GM23338 (cell line): ENCODE measurements at regions not wholly inside any gene's neighbourhood (a gene's known extent, or its start where the extent isn't known, plus 50 kb on each side); places are given as distances from the start of the nearest gene placed in this dataset.

Experiments
- ATAC-seq: fragments of 200-7000 bp; cut with Tn5 transposase; 3 replicates; pipeline ENCODE4 v1.9.1; 2020
- DNase-seq: peaks from one replicate; pipeline ENCODE4 v3.0.0-alpha.2; 2015; ENCODE audit warnings: low spot score
- H2AFZ ChIP-seq: fragments of 200-600 bp; sonication (generic); 2 replicates; pipeline ENCODE4 v1.8.0; 2016; ENCODE audit warnings: antibody characterized with exemption, mild to moderate bottlenecking, moderate library complexity
- H3F3A ChIP-seq: fragments of 200-600 bp; sonication (generic); replicated peaks from 2 replicates; pipeline ENCODE4 v1.8.0; 2017; ENCODE audit warnings: antibody characterized with exemption, mixed run types, low read depth
- H3K27ac ChIP-seq: fragments of 200-600 bp; sonication (generic); 2 replicates; pipeline ENCODE4 v1.6.1; 2016; ENCODE audit warnings: low read depth
- H3K27me3 ChIP-seq: fragments of 200-600 bp; sonication (generic); 2 replicates; pipeline ENCODE4 v1.8.0; 2016; ENCODE audit warnings: mild to moderate bottlenecking, mixed run types, moderate library complexity; ENCODE audit not compliant: insufficient read depth
- H3K36me3 ChIP-seq: fragments of 200-600 bp; sonication (generic); 2 replicates; pipeline ENCODE4 v1.8.0; 2016; ENCODE audit warnings: mild to moderate bottlenecking; ENCODE audit not compliant: insufficient read depth
- H3K4me1 ChIP-seq: fragments of 200-600 bp; sonication (generic); 2 replicates; pipeline ENCODE4 v1.8.0; 2016; ENCODE audit warnings: mild to moderate bottlenecking, moderate library complexity; ENCODE audit not compliant: insufficient read depth
- H3K4me2 ChIP-seq: fragments of 200-600 bp; sonication (generic); 2 replicates; pipeline ENCODE4 v1.7.1; 2017; ENCODE audit warnings: mixed run types
- H3K4me3 ChIP-seq: fragments of 200-600 bp; sonication (generic); 2 replicates; pipeline ENCODE4 v1.6.1; 2016; ENCODE audit warnings: mixed run types
- H3K79me2 ChIP-seq: fragments of 200-600 bp; sonication (generic); replicated peaks from 2 replicates; pipeline ENCODE4 v1.8.0; 2017; ENCODE audit warnings: mild to moderate bottlenecking; ENCODE audit not compliant: insufficient read depth
- H3K9me2 ChIP-seq: fragments of 200-600 bp; sonication (generic); 2 replicates; pipeline ENCODE4 v1.8.0; 2017; ENCODE audit not compliant: insufficient read depth
- H4K20me1 ChIP-seq: fragments of 200-600 bp; sonication (generic); replicated peaks from 2 replicates; pipeline ENCODE4 v1.8.0; 2017; ENCODE audit warnings: mild to moderate bottlenecking; ENCODE audit not compliant: insufficient read depth
- H3K27ac Mint-ChIP-seq: 2 replicates; pipeline ENCODE4 v1.8.0; 2020; ENCODE audit warnings: inconsistent platforms, mild to moderate bottlenecking, moderate library complexity, mixed read lengths
- H3K27me3 Mint-ChIP-seq: 3 replicates; pipeline ENCODE4 v1.8.0; 2022; ENCODE audit warnings: low read depth, mild to moderate bottlenecking, moderate library complexity, mixed read lengths, inconsistent platforms; ENCODE audit not compliant: insufficient read depth, poor library complexity
- H3K36me3 Mint-ChIP-seq: 3 replicates; pipeline ENCODE4 v1.8.0; 2021; ENCODE audit warnings: low read depth, mild to moderate bottlenecking, inconsistent platforms, moderate library complexity, mixed read lengths
- H3K4me1 Mint-ChIP-seq: 3 replicates; pipeline ENCODE4 v1.8.0; 2020; ENCODE audit warnings: mild to moderate bottlenecking, inconsistent platforms, mixed read lengths
- H3K4me3 Mint-ChIP-seq: 3 replicates; pipeline ENCODE4 v1.8.0; 2021; ENCODE audit warnings: moderate library complexity, mild to moderate bottlenecking, inconsistent platforms, mixed read lengths
- H3K9me3 Mint-ChIP-seq: 3 replicates; pipeline ENCODE4 v1.8.0; 2020; ENCODE audit warnings: moderate library complexity, mild to moderate bottlenecking, inconsistent platforms, mixed read lengths
- ETS1 ChIP-seq: IDR thresholded peaks from 2 replicates; pipeline ENCODE4 v1.6.1; 2016; ENCODE audit warnings: antibody characterized with exemption
- EZH2phosphoT487 ChIP-seq: fragments of 200-600 bp; sonication (generic); IDR thresholded peaks from one replicate; pipeline ENCODE4 v1.8.1; 2018; ENCODE audit warnings: antibody characterized with exemption; ENCODE audit not compliant: unreplicated experiment
- JUNB ChIP-seq: IDR thresholded peaks from one replicate; pipeline ENCODE4 v1.6.1; 2016; ENCODE audit warnings: antibody characterized with exemption; ENCODE audit not compliant: unreplicated experiment
- ZNF331 ChIP-seq: fragments of 250-450 bp; sonication (Bioruptor Pico); IDR thresholded peaks from 2 replicates; pipeline ENCODE4 v1.5.0; 2020; ENCODE audit warnings: low read depth, mild to moderate bottlenecking, moderate library complexity
- TF ChIP-seq, protein P1 (sequence below): IDR thresholded peaks from one replicate; pipeline ENCODE4 v1.6.1; 2018; ENCODE audit warnings: antibody characterized with exemption; ENCODE audit not compliant: unreplicated experiment
- TF ChIP-seq, protein P2 (sequence below): fragments of 250-450 bp; sonication (Bioruptor Pico); IDR thresholded peaks from 2 replicates; pipeline ENCODE4 v1.5.0; 2020; ENCODE audit warnings: mild to moderate bottlenecking, moderate library complexity

GRCh38 chrX:116238093-116238492, 67.5 kb downstream of the AGTR2 start:
- H3K4me1 Mint-ChIP-seq: no peaks in the 10 kb centered on the region
- no peak overlapping the region for H3K27ac Mint-ChIP-seq
- Histone ChIP-seq H3K4me1 (no peaks in the 10 kb centered on the region), H3K4me3 (no peak overlapping the region), H3K36me3 (no peaks in the 10 kb centered on the region), H3K4me2 (no peak overlapping the region), H3K9me2 (no peaks in the 10 kb centered on the region), H3K79me2 (no peaks in the 10 kb centered on the region), H4K20me1 (no peaks in the 10 kb centered on the region), H3K27ac (no peak overlapping the region), H2AFZ (no peak overlapping the region), H3F3A (no peaks in the 10 kb centered on the region), H3K27me3 (no peaks in the 10 kb centered on the region)
- TF ChIP-seq EZH2phosphoT487: no peak
- TF ChIP-seq ZNF331 (CRISPR knock-in tag): no peak
- no peak for TF ChIP-seq ETS1
- TF ChIP-seq, protein P1, sequence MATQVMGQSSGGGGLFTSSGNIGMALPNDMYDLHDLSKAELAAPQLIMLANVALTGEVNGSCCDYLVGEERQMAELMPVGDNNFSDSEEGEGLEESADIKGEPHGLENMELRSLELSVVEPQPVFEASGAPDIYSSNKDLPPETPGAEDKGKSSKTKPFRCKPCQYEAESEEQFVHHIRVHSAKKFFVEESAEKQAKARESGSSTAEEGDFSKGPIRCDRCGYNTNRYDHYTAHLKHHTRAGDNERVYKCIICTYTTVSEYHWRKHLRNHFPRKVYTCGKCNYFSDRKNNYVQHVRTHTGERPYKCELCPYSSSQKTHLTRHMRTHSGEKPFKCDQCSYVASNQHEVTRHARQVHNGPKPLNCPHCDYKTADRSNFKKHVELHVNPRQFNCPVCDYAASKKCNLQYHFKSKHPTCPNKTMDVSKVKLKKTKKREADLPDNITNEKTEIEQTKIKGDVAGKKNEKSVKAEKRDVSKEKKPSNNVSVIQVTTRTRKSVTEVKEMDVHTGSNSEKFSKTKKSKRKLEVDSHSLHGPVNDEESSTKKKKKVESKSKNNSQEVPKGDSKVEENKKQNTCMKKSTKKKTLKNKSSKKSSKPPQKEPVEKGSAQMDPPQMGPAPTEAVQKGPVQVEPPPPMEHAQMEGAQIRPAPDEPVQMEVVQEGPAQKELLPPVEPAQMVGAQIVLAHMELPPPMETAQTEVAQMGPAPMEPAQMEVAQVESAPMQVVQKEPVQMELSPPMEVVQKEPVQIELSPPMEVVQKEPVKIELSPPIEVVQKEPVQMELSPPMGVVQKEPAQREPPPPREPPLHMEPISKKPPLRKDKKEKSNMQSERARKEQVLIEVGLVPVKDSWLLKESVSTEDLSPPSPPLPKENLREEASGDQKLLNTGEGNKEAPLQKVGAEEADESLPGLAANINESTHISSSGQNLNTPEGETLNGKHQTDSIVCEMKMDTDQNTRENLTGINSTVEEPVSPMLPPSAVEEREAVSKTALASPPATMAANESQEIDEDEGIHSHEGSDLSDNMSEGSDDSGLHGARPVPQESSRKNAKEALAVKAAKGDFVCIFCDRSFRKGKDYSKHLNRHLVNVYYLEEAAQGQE: no peak
- H3K27me3 Mint-ChIP-seq: no peaks in the 10 kb centered on the region
- no peaks in the 10 kb centered on the region; the same call in 2 of the 3 replicates for H3K36me3 Mint-ChIP-seq
- no peak for DNase-seq
- no peak overlapping the region for H3K4me3 Mint-ChIP-seq
- ATAC-seq: no peak
- peaks cover 1% of the 10 kb centered on the region; the same call in 1 of the 3 replicates for H3K9me3 Mint-ChIP-seq

GRCh38 chrX:116238567-116239255, 68.2 kb downstream of the AGTR2 start:
- Mint-ChIP-seq H3K9me3 (peaks cover 8% of the 10 kb centered on the region; the same call in 2 of the 3 replicates), H3K36me3 (no peaks in the 10 kb centered on the region; the same call in 2 of the 3 replicates), H3K27me3 (no peaks in the 10 kb centered on the region), H3K4me3 (no peak overlapping the region), H3K4me1 (no peaks in the 10 kb centered on the region), H3K27ac (no peak overlapping the region)
- Histone ChIP-seq H3K27me3 (no peaks in the 10 kb centered on the region), H3K4me1 (no peaks in the 10 kb centered on the region), H3K36me3 (no peaks in the 10 kb centered on the region), H3K4me2 (no peak overlapping the region), H3K4me3 (no peak overlapping the region), H3K9me2 (no peaks in the 10 kb centered on the region), H4K20me1 (no peaks in the 10 kb centered on the region), H3F3A (no peaks in the 10 kb centered on the region), H3K79me2 (no peaks in the 10 kb centered on the region), H2AFZ (no peak overlapping the region), H3K27ac (no peak overlapping the region)
- ATAC-seq (no peak), DNase-seq (no peak)
- TF ChIP-seq, protein P2, sequence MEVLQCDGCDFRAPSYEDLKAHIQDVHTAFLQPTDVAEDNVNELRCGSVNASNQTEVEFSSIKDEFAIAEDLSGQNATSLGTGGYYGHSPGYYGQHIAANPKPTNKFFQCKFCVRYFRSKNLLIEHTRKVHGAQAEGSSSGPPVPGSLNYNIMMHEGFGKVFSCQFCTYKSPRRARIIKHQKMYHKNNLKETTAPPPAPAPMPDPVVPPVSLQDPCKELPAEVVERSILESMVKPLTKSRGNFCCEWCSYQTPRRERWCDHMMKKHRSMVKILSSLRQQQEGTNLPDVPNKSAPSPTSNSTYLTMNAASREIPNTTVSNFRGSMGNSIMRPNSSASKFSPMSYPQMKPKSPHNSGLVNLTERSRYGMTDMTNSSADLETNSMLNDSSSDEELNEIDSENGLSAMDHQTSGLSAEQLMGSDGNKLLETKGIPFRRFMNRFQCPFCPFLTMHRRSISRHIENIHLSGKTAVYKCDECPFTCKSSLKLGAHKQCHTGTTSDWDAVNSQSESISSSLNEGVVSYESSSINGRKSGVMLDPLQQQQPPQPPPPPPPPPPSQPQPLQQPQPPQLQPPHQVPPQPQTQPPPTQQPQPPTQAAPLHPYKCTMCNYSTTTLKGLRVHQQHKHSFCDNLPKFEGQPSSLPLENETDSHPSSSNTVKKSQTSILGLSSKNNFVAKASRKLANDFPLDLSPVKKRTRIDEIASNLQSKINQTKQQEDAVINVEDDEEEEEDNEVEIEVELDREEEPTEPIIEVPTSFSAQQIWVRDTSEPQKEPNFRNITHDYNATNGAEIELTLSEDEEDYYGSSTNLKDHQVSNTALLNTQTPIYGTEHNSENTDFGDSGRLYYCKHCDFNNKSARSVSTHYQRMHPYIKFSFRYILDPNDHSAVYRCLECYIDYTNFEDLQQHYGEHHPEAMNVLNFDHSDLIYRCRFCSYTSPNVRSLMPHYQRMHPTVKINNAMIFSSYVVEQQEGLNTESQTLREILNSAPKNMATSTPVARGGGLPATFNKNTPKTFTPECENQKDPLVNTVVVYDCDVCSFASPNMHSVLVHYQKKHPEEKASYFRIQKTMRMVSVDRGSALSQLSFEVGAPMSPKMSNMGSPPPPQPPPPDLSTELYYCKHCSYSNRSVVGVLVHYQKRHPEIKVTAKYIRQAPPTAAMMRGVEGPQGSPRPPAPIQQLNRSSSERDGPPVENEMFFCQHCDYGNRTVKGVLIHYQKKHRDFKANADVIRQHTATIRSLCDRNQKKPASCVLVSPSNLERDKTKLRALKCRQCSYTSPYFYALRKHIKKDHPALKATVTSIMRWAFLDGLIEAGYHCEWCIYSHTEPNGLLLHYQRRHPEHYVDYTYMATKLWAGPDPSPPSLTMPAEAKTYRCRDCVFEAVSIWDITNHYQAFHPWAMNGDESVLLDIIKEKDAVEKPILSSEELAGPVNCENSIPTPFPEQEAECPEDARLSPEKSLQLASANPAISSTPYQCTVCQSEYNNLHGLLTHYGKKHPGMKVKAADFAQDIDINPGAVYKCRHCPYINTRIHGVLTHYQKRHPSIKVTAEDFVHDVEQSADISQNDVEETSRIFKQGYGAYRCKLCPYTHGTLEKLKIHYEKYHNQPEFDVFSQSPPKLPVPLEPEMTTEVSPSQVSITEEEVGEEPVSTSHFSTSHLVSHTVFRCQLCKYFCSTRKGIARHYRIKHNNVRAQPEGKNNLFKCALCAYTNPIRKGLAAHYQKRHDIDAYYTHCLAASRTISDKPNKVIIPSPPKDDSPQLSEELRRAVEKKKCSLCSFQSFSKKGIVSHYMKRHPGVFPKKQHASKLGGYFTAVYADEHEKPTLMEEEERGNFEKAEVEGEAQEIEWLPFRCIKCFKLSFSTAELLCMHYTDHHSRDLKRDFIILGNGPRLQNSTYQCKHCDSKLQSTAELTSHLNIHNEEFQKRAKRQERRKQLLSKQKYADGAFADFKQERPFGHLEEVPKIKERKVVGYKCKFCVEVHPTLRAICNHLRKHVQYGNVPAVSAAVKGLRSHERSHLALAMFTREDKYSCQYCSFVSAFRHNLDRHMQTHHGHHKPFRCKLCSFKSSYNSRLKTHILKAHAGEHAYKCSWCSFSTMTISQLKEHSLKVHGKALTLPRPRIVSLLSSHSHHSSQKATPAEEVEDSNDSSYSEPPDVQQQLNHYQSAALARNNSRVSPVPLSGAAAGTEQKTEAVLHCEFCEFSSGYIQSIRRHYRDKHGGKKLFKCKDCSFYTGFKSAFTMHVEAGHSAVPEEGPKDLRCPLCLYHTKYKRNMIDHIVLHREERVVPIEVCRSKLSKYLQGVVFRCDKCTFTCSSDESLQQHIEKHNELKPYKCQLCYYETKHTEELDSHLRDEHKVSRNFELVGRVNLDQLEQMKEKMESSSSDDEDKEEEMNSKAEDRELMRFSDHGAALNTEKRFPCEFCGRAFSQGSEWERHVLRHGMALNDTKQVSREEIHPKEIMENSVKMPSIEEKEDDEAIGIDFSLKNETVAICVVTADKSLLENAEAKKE (CRISPR knock-in tag): no peak
- TF ChIP-seq JUNB: no peak
